H9 (cell line): ENCODE measurements at regions not wholly inside any gene's neighbourhood (a gene's known extent, or its start where the extent isn't known, plus 50 kb on each side); places are given as distances from the start of the nearest gene placed in this dataset.

ENCODE experiments used
- DNase-seq: peaks from one replicate; pipeline ENCODE4 v3.0.0-alpha.2; 2017
- H2AFZ ChIP-seq: one replicate; pipeline ENCODE4 v1.6.1; 2013; ENCODE audit warnings: mild to moderate bottlenecking, low read length, control low read depth, moderate library complexity
- H2AK5ac ChIP-seq: 2 replicates; pipeline ENCODE4 v1.6.1; 2013; ENCODE audit warnings: low read length, control low read depth, mixed read lengths; ENCODE audit not compliant: insufficient read length
- H2BK120ac ChIP-seq: one replicate; pipeline ENCODE4 v1.6.1; 2013; ENCODE audit warnings: low read depth, mild to moderate bottlenecking, low read length, control low read depth, inconsistent platforms; ENCODE audit not compliant: poor library complexity, severe bottlenecking
- H2BK12ac ChIP-seq: 2 replicates; pipeline ENCODE4 v1.6.1; 2013; ENCODE audit warnings: low read length, control low read depth, mixed read lengths, low read depth; ENCODE audit not compliant: insufficient read length
- H2BK15ac ChIP-seq: 2 replicates; pipeline ENCODE4 v1.6.1; 2013; ENCODE audit warnings: low read depth, low read length, control low read depth
- H2BK20ac ChIP-seq: one replicate; pipeline ENCODE4 v1.6.1; 2013; ENCODE audit warnings: low read depth, mild to moderate bottlenecking, low read length, control low read depth, inconsistent platforms; ENCODE audit not compliant: poor library complexity, severe bottlenecking
- H2BK5ac ChIP-seq: 2 replicates; pipeline ENCODE4 v1.6.1; 2013; ENCODE audit warnings: low read length, control low read depth, mixed read lengths; ENCODE audit not compliant: insufficient read length
- H3K14ac ChIP-seq: 2 replicates; pipeline ENCODE4 v1.6.1; 2013; ENCODE audit warnings: low read length, control low read depth; ENCODE audit not compliant: insufficient read depth
- H3K18ac ChIP-seq: 2 replicates; pipeline ENCODE4 v1.6.1; 2013; ENCODE audit warnings: low read depth, mild to moderate bottlenecking, mixed read lengths, low read length, control low read depth; ENCODE audit not compliant: insufficient read length
- H3K23ac ChIP-seq: 2 replicates; pipeline ENCODE4 v1.6.1; 2013; ENCODE audit warnings: low read length, control low read depth, mixed read lengths, low read depth; ENCODE audit not compliant: insufficient read length
- H3K23me2 ChIP-seq: 2 replicates; pipeline ENCODE4 v1.6.1; 2013; ENCODE audit warnings: low read depth, mild to moderate bottlenecking, mixed read lengths, low read length, control low read depth; ENCODE audit not compliant: insufficient read length, poor library complexity, severe bottlenecking
- H3K27ac ChIP-seq: 2 replicates; pipeline ENCODE4 v1.5.1; 2013; ENCODE audit warnings: low read length, control low read depth, mixed read lengths, low read depth; ENCODE audit not compliant: insufficient read length
- H3K27me3 ChIP-seq: 2 replicates; pipeline ENCODE4 v1.6.1; 2013; ENCODE audit warnings: low read length, control low read depth, inconsistent platforms; ENCODE audit not compliant: insufficient read depth
- H3K4ac ChIP-seq: 2 replicates; pipeline ENCODE4 v1.6.1; 2013; ENCODE audit warnings: low read depth, mild to moderate bottlenecking, control low read depth, inconsistent platforms, low read length, moderate library complexity
- H3K4me1 ChIP-seq: 2 replicates; pipeline ENCODE4 v1.6.1; 2013; ENCODE audit warnings: low read length, control low read depth, inconsistent platforms; ENCODE audit not compliant: insufficient read depth
- H3K4me2 ChIP-seq: 2 replicates; pipeline ENCODE4 v1.6.1; 2013; ENCODE audit warnings: low read length, control low read depth, mixed read lengths; ENCODE audit not compliant: insufficient read length, insufficient read depth
- H3K56ac ChIP-seq: 2 replicates; pipeline ENCODE4 v1.6.1; 2013; ENCODE audit warnings: low read depth, mild to moderate bottlenecking, mixed read lengths, low read length, control low read depth; ENCODE audit not compliant: insufficient read length
- H3K79me1 ChIP-seq: 2 replicates; pipeline ENCODE4 v1.6.1; 2013; ENCODE audit warnings: low read depth, mild to moderate bottlenecking, moderate library complexity, low read length, control low read depth, inconsistent platforms; ENCODE audit not compliant: insufficient read depth, poor library complexity, severe bottlenecking
- H3K79me2 ChIP-seq: 2 replicates; pipeline ENCODE4 v1.6.1; 2013; ENCODE audit warnings: low read length, control low read depth, inconsistent platforms; ENCODE audit not compliant: insufficient read depth
- H3K9ac ChIP-seq: 2 replicates; pipeline ENCODE4 v1.6.1; 2013; ENCODE audit warnings: low read length, control low read depth, mixed read lengths; ENCODE audit not compliant: insufficient read length; ENCODE audit errors: extremely low read depth
- H3K9me3 ChIP-seq: one replicate; pipeline ENCODE4 v1.6.1; 2013; ENCODE audit warnings: low read depth, low read length, inconsistent platforms; ENCODE audit not compliant: control insufficient read depth
- H3T11ph ChIP-seq: one replicate; pipeline ENCODE4 v1.6.1; 2013; ENCODE audit warnings: mild to moderate bottlenecking, low read length, control low read depth, inconsistent platforms
- H4K20me1 ChIP-seq: one replicate; pipeline ENCODE4 v1.6.1; 2013; ENCODE audit not compliant: control insufficient read depth, insufficient read length, insufficient read depth
- H4K5ac ChIP-seq: 2 replicates; pipeline ENCODE4 v1.6.1; 2013; ENCODE audit warnings: low read depth, mild to moderate bottlenecking, mixed read lengths, low read length, control low read depth; ENCODE audit not compliant: insufficient read length
- H4K8ac ChIP-seq: replicated peaks from 2 replicates; pipeline ENCODE4 v1.6.1; 2013; ENCODE audit warnings: low read length, control low read depth, mixed read lengths, low read depth; ENCODE audit not compliant: insufficient read length
- H4K91ac ChIP-seq: 2 replicates; pipeline ENCODE4 v1.6.1; 2013; ENCODE audit warnings: low read depth, mild to moderate bottlenecking, moderate library complexity, mixed read lengths, low read length, control low read depth; ENCODE audit not compliant: insufficient read length
- H3K27ac Mint-ChIP-seq, 3 experiments: 2 replicates in 2 of 3; 3 replicates in 1 of 3; pipeline ENCODE4 v1.8.0; 2020 to 2021; ENCODE audit warnings: mixed read lengths in 3 of 3, mild to moderate bottlenecking in 1 of 3, moderate library complexity in 1 of 3
- H3K27me3 Mint-ChIP-seq: 2 replicates; pipeline ENCODE4 v1.8.0; 2021; ENCODE audit warnings: low read depth, mild to moderate bottlenecking, moderate library complexity, mixed read lengths
- H3K36me3 Mint-ChIP-seq, 3 experiments: 2 replicates in 2 of 3; 3 replicates in 1 of 3; pipeline ENCODE4 v1.8.0; 2020 to 2021; ENCODE audit warnings: low read depth in 3 of 3, mixed read lengths in 3 of 3; ENCODE audit not compliant: insufficient read depth in 1 of 3
- H3K4me1 Mint-ChIP-seq, 2 experiments: 2 replicates each; pipeline ENCODE4 v1.8.0; 2020; ENCODE audit warnings: mixed read lengths in 2 of 2
- H3K4me3 Mint-ChIP-seq, 2 experiments: 2 replicates in 1 of 2; 3 replicates in 1 of 2; pipeline ENCODE4 v1.8.0; 2020 to 2021; ENCODE audit warnings: mild to moderate bottlenecking in 2 of 2, mixed read lengths in 2 of 2, moderate library complexity in 1 of 2
- H3K9me3 Mint-ChIP-seq, 2 experiments: 2 replicates in 1 of 2; 3 replicates in 1 of 2; pipeline ENCODE4 v1.8.0; 2020; ENCODE audit warnings: mild to moderate bottlenecking in 2 of 2, mixed read lengths in 2 of 2, moderate library complexity in 1 of 2
- CTCF ChIP-seq: fragments of 200-600 bp; sonication (generic); conservative IDR thresholded peaks from 3 replicates; pipeline ENCODE4 v1.8.0; 2021; ENCODE audit warnings: antibody characterized with exemption, mild to moderate bottlenecking
- WGBS: extraction: QIAGEN DNeasy Blood & Tissue Kit; methylation state at CpG from one replicate; pipeline ENCODE4 v1.1.7; 2013; ENCODE audit warnings: missing lambda C conversion rate, low lambda C conversion rate, mixed read lengths; ENCODE audit not compliant: insufficient read length; ENCODE audit errors: extremely low coverage; 5-methylcytosine and 5-hydroxymethylcytosine counted together

GRCh38 chr1:10916991-10917390 is 95.5 kb upstream of the TARDBP start:
- H3K4me3 Mint-ChIP-seq = no peak overlapping the region

More at GRCh38 chr1:10916991-10917390, 95.5 kb upstream of the TARDBP start:
- H3K9me3 Mint-ChIP-seq = no peaks in the 10 kb centered on the region; a peak in 1 of 5 replicates
- Histone ChIP-seq H3K27me3 (no peaks in the 10 kb centered on the region), H4K5ac (no peak overlapping the region), H3K27ac (no peak overlapping the region), H2AFZ (no peak overlapping the region), H3K23ac (no peak overlapping the region), H3K14ac (no peak overlapping the region), H3K56ac (no peak overlapping the region), H3K4me1 (no peaks in the 10 kb centered on the region), H3K4me2 (no peak overlapping the region), H3T11ph (no peak overlapping the region), H3K18ac (no peak overlapping the region), H2AK5ac (no peak overlapping the region), H3K9me3 (no peaks in the 10 kb centered on the region), H4K91ac (no peak overlapping the region), H2BK20ac (no peak overlapping the region), H3K4ac (no peak overlapping the region), H2BK12ac (no peak overlapping the region), H2BK15ac (no peak overlapping the region), H4K8ac (no peak overlapping the region), H3K23me2 (no peaks in the 10 kb centered on the region), H2BK5ac (no peak overlapping the region), H4K20me1 (no peaks in the 10 kb centered on the region), H3K9ac (no peak overlapping the region), H2BK120ac (no peak overlapping the region), H3K79me2 (no peaks in the 10 kb centered on the region), H3K79me1 (no peaks in the 10 kb centered on the region)
- peaks cover 0 to 8% of the 10 kb centered on the region in 2 experiments; a peak in 2 of 4 replicates for H3K4me1 Mint-ChIP-seq
- peaks cover 5% of the 10 kb centered on the region; the same call in 1 of the 2 replicates for H3K27me3 Mint-ChIP-seq
- no peak for TF ChIP-seq CTCF
- H3K27ac Mint-ChIP-seq = no peak overlapping the region
- no CpG with 5 or more reads among the region's 10 CpGs for WGBS
- DNase-seq = no peak
- no peaks in the 10 kb centered on the region; a peak in 1 of 7 replicates for H3K36me3 Mint-ChIP-seq
